A673 (cell line): ENCODE measurements at regions not wholly inside any gene's neighbourhood (a gene's known extent, or its start where the extent isn't known, plus 50 kb on each side); places are given as distances from the start of the nearest gene placed in this dataset.

Experiments used
- BruUV-seq: library from RNA; stranded (reverse); fragments of 400-500 nt; replicated peaks from 2 replicates; lab custom pipeline; 2021; lab: Mats Ljungman, UMichigan
- CTCF ChIA-PET: fragments of 300-600 bp; sonication (Branson Sonifier 250); formaldehyde crosslinking; loops from one replicate; lab custom pipeline; 2022; ENCODE audit warnings: antibody characterized with exemption; lab: Charles Lee
- POLR2A ChIA-PET: fragments of 300-600 bp; sonication (Branson Sonifier 250); formaldehyde crosslinking; loops from one replicate; lab custom pipeline; 2022; ENCODE audit warnings: antibody characterized with exemption; ENCODE audit not compliant: low non-redundant PET; lab: Charles Lee
- DNase-seq: peaks from one replicate; pipeline ENCODE4 v3.0.0-alpha.2; 2015; ENCODE audit warnings: low spot score
- H3K27ac ChIP-seq: fragments of 200-600 bp; sonication (generic); 2 replicates; pipeline ENCODE4 v1.5.1; 2016; ENCODE audit warnings: mixed run types, low read depth, mild to moderate bottlenecking, mixed read lengths, antibody characterized with exemption, low read length; ENCODE audit not compliant: poor library complexity, severe bottlenecking
- H3K27me3 ChIP-seq: fragments of 200-600 bp; sonication (generic); replicated peaks from 2 replicates; pipeline ENCODE4 v1.6.1; 2017; ENCODE audit warnings: mixed run types, low read depth, mild to moderate bottlenecking, mixed read lengths, antibody characterized with exemption, low read length; ENCODE audit not compliant: insufficient read depth, poor library complexity
- H3K36me3 ChIP-seq: fragments of 200-600 bp; sonication (generic); 2 replicates; pipeline ENCODE4 v1.6.1; 2016; ENCODE audit warnings: mixed run types, mild to moderate bottlenecking, mixed read lengths, antibody characterized with exemption, low read length; ENCODE audit not compliant: insufficient read depth, poor library complexity, severe bottlenecking
- H3K4me1 ChIP-seq: fragments of 200-600 bp; sonication (generic); 2 replicates; pipeline ENCODE4 v1.6.1; 2017; ENCODE audit warnings: mixed run types, mild to moderate bottlenecking, mixed read lengths, antibody characterized with exemption, low read length; ENCODE audit not compliant: insufficient read depth, poor library complexity, severe bottlenecking
- H3K4me3 ChIP-seq: fragments of 200-600 bp; sonication (generic); 2 replicates; pipeline ENCODE4 v1.5.1; 2016; ENCODE audit warnings: low read depth, mixed run types, mild to moderate bottlenecking, mixed read lengths, low read length; ENCODE audit not compliant: poor library complexity, severe bottlenecking
- H3K9me3 ChIP-seq: fragments of 200-600 bp; sonication (generic); 2 replicates; pipeline ENCODE4 v1.6.1; 2016; ENCODE audit warnings: mixed run types, low read depth, mild to moderate bottlenecking, mixed read lengths, antibody characterized with exemption, low read length; ENCODE audit not compliant: poor library complexity, severe bottlenecking
- CTCF ChIP-seq: fragments of 300-800, 200-600 bp; sonication (generic); conservative IDR thresholded peaks from 2 replicates; pipeline ENCODE4 v1.5.1; 2017; ENCODE audit warnings: low read depth, mild to moderate bottlenecking, antibody characterized with exemption, low read length, moderate library complexity, mixed read lengths
- EZH2 ChIP-seq: fragments of 200-600 bp; sonication (generic); IDR thresholded peaks from 2 replicates; pipeline ENCODE4 v1.6.1; 2017; ENCODE audit warnings: borderline replicate concordance, low read depth, mild to moderate bottlenecking, mixed read lengths, antibody characterized with exemption, low read length; ENCODE audit not compliant: poor library complexity, severe bottlenecking
- intact Hi-C: fragments of 100-400 bp; cut with micrococcal nuclease; formaldehyde crosslinking; loops from one replicate; pipeline ENCODE4 v1.10.0; 2022; ENCODE audit not compliant: unreplicated experiment

DNA sequence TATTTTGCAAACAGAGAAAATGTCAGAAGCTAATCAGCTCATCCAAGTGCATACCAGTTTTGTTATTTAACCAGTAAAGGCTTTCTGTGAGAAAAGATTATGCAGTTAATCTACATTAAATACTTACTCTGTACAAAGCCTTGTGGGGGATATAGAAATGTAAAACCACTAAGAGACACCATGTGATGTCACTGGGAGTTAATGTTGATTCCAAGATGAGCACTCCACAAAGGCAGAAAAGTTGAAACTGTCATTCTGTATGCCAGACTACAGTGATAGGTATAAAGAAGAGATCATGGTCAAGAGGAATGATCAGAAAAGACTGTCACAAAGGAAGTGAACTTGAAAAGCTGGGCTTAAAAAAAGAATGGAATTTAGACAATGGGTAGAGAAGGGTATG, 100.3 kb upstream of the SGIP1 start:
- Histone ChIP-seq H3K9me3 (peaks cover 22% of the 10 kb centered on the region), H3K36me3 (no peaks in the 10 kb centered on the region), H3K4me3 (no peak overlapping the region), H3K27me3 (no peaks in the 10 kb centered on the region), H3K27ac (no peak overlapping the region), H3K4me1 (peaks cover 6% of the 10 kb centered on the region)
- intact Hi-C loops: no loop called here
- ChIA-PET POLR2A (no interaction called here), CTCF (no interaction called here)
- BruUV-seq: no TSS peak
- no peak for TF ChIP-seq CTCF
- TF ChIP-seq EZH2: no peak
- DNase-seq: no peak

- ChIA-PET CTCF (no interaction called here), POLR2A (no interaction called here)
- Histone ChIP-seq H3K9me3 (peaks cover 22% of the 10 kb centered on the region), H3K4me3 (no peak overlapping the region), H3K27ac (no peak overlapping the region), H3K27me3 (no peaks in the 10 kb centered on the region), H3K36me3 (no peaks in the 10 kb centered on the region), H3K4me1 (peaks cover 6% of the 10 kb centered on the region)
- TF ChIP-seq CTCF (no peak), EZH2 (no peak)
- intact Hi-C loops: no loop called here
- no peak for DNase-seq
- no TSS peak for BruUV-seq
Observed at GRCh38 chr1:66434096-66434495, 99.9 kb upstream of the SGIP1 start.

DNA sequence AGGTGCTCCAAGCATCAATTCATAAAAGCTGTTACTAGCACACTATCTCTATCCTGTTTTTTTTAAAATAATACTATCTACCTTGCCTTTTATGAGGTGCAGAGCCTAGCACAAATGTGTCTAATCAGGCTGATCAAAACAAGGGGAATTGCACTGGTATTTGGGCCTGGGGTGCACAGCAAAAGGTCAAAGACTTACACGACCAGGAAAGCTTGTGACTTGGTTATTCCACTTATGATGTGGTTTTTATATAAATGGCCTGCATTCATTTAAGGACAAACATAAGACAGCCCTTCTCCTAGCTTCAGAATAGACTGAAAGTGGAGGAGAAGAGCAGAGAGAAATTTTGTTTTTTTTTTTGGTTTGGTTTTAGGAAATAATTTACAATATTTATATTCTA, 98.4 kb upstream of the SGIP1 start:
- no peak overlapping the region for H3K27ac ChIP-seq
- ChIA-PET POLR2A (no interaction called here), CTCF (interaction anchor here (0.7 kb wide), 1 partner anchor 11 kb away, joined by 3 read pairs; no protein-coding TSS in a partner anchor)
- no peak overlapping the region for H3K4me3 ChIP-seq
- intact Hi-C loops: no loop called here
- no peaks in the 10 kb centered on the region for H3K36me3 ChIP-seq
- no peaks in the 10 kb centered on the region for H3K27me3 ChIP-seq
- H3K4me1 ChIP-seq: peaks cover 6% of the 10 kb centered on the region
- BruUV-seq: no TSS peak
- peaks cover 12% of the 10 kb centered on the region for H3K9me3 ChIP-seq
- no peak for DNase-seq
- TF ChIP-seq EZH2 (no peak), CTCF (no peak)
